IPS-NIHi11 (cell line): ENCODE measurements at regions not wholly inside any gene's neighbourhood (a gene's known extent, or its start where the extent isn't known, plus 50 kb on each side); places are given as distances from the start of the nearest gene placed in this dataset.
"Not testable (repeated sequence)": the region's sequence is repeated elsewhere in the genome, so short reads cannot be mapped to it uniquely, and the experiment has no call there.

Experiments used
- DNase-seq: peaks from one replicate; pipeline ENCODE4 v3.0.0; 2012; ENCODE audit warnings: mixed read lengths, low spot score

GRCh38 chr21:25531538-25532250 is 75.6 kb downstream of the MRPL39 start:
- not testable (repeated sequence) for DNase-seq

GRCh38 chr21:25528515-25528914 is 78.8 kb downstream of the MRPL39 start:
- DNase-seq = no peak

GRCh38 chr21:25518491-25518911 is 88.8 kb downstream of the MRPL39 start:
- DNase-seq = peak; percentile 11

GRCh38 chr21:25515484-25516405 is 91.5 kb downstream of the MRPL39 start:
- no peak for DNase-seq

DNA sequence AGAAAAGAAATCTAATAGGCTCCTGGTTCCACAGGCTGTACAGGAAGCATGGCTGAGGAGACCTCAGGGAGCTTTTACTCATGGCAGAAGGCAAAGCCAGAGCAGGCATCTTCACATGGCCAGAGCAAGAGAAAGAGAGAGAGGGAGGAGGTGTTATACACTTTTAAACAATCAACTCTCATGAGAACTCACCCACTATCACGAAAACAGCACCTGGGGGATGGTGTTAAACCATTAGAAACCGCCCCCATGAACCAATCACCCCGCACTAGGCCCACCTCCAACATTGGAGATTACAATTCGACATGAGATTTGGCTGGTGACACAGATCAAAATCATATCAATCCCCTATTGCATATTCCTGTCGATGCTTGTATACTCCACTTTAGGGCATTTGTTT is 93.5 kb downstream of the MRPL39 start:
- DNase-seq = no peak

DNA sequence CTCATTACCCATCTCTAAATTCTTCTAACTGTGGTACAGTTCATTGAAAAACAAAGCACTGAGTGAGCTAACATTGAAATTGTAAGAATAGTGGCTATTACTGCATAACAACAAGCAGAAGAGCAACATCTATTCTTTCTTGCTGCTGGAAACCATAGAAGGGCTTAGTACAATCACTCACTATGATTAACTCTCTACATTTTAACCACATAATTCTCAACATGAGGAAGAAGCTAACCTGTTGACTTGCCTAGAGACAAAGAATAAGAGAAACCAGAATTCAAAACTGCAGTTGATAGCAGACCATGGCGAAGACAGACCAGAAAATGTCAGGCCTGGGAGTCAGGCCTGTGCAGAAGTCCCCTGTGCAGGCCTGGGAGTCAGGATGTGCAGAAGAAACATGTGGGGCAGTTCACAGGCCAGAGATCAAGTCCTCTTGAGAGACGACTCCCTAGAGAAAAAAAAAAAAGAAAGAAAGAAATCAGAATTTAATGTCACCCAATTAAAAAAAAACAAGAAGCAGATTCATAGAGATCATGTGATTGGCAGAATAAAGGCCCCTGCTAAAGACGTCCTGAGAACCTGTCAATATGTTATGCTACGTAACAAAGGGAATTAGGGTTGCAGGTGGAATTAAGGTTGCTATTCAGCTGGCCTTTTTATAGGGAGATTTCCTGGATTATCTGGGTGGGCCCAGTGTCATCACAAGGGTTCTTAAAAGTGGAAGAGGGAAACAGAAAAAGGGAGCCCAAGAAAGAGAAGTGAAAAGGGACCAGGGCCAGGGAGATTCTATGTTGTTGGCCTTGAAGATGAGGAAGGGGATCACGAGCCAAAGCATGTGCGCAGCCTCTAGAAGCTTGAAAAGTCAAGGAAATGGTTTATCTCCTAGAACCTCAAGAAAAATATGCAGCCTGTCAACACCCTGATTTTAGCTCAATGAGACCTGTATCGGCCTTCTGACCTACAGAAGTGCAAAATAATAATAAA is 94.9 kb downstream of the MRPL39 start:
- no peak for DNase-seq

DNA sequence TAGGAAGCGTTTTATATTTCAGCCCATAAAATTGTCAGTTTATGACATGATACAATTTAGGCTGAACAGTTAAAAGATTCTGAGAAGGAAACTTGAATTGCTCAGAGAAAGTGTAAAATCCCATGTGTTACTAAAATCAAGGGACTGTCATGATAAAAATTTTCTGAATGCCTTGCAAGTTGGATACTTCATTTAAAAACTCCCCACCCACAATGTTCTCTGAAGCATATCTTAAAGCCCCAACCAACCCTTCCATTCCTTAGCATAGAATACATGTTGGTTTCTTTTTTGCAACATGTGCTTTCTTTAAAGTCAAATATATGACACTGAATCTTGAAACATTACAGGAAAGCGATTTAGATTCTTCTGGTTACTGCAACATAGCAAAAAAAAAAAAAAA is 97.4 kb downstream of the MRPL39 start:
- no peak for DNase-seq

DNA sequence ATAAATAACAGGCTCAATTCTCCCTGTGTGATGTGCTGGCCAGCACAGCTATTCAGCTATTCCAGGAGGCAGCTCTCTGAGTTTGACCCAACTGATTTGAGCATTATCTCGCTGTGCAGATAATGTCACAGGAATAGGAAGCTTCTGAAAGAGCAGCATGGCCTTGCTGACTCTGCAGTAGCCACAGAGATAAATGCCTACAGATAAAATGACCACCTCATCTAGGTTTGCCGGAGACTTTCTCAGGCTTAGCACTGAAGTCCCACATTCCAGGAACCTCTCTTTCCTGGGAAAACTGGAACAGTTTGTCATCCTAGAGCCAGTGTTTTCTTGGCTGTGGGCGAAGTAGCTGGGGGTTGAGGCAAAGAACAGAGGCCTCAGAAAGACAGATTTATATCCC is 98.9 kb downstream of the MRPL39 start:
- no peak for DNase-seq

DNA sequence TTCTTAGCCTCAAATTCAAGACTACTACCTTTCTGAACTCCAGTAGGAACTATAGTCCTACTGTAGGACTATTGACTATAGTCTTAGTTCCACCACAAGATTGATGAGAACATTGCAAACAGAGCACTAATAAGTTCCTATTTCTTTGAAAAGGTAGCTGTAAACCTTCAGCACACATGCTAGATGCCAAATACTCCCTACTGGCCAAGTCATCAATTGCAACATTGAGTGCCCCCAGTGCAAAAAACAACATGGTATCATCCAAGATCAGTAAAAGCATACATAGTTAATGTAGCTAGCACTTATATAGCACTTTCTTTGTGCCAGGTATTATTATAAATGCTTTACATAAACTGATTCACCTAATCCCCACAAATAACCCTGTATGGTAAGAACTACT is 99.8 kb downstream of the MRPL39 start:
- DNase-seq = peak; percentile 20

DNA sequence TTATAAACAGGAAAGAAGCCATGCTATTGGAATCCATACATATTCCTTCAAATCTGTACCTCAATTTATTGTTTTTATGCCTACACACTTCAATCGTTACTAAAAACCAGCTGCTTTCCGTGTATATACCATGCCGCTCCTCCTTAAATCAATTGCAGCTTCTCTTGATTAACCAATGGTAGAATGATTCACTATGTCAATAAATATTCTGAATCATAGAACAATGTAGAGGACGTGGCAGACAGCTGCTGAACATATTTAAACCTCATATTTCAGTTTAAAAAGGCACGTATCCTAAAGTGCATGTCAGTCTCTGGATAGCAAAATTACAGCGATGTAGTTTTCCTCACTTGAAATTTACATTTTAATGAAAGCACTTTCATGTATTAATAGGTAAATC is 100.4 kb downstream of the MRPL39 start:
- no peak for DNase-seq

DNA sequence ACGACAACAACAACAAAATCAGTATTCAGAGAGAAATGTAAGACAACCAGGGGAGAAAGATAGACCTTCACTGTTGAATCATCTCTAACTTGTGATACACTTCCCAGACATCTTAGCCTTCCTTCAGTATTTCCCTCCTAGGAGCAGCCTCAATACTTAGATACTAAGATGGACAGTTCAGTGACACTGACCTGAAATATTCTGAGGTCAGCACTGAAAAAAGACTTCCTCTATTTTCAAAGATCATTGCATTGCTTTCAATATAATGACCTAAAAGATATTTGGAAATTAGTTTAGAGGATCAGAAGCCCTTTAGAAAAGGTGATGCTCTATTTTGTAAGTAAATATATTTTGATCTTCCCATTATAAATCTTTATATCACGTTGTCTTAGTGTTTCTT is 101.0 kb downstream of the MRPL39 start:
- DNase-seq = no peak

- DNase-seq = no peak
Measured at GRCh38 chr21:25503981-25504380, 103.3 kb downstream of the MRPL39 start.

GRCh38 chr21:25501996-25502665 is 105.2 kb downstream of the MRPL39 start:
- no peak for DNase-seq

GRCh38 chr21:25501462-25501861 is 105.8 kb downstream of the MRPL39 start:
- no peak for DNase-seq

GRCh38 chr21:25500598-25500997 is 106.7 kb downstream of the MRPL39 start:
- DNase-seq = no peak

DNA sequence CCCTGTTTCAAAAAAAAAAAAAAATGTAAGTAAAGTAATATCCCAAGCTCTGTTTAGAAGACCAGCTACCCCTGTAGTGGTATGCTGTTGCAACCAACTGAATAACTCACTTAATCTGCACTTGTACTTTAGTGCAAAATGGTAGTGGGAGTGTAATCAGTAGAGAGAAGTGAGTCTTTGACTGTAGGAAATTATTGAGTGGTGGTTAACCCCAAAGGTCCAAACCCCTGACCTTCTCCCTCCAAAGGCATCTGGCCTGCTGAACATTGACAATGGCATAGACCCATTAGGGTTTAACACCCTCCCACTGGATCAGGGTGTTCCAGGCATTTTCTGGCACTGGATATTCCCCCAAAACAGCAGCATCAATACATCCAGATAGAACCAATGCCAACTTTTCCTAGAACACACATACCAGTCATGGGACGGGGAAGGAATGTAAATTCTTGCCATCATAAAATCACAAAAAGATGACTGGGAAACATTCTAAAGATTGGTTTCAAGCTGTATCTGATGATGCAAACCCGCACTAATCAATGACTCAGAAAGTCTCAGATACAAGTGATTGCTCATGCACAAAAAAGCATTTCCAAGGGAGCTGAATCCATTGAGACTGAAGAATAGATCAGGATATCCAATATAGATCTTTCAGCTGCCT is 110.3 kb downstream of the MRPL39 start:
- DNase-seq = no peak

- DNase-seq = no peak
Measured at GRCh38 chr21:25494804-25495203, 112.5 kb downstream of the MRPL39 start.

DNA sequence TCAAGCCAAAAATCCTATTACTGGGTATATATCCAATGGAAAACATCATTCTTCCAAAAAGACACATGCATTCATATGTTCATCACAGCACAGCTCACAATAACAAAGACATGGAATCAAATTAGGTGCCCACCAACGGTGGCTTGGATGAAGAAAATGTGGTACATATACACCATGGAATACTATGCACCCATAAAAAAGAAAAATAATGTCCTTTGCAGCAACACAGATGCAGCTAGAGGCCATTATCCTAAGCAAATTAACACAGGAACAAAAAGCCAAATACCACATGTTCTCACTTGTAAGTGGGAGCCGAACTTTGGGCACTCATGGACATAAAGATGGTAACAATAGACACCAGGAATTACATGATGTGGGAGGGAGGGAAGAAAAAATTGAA is 113.6 kb downstream of the MRPL39 start:
- DNase-seq = no peak

- DNase-seq = no peak
Measured at GRCh38 chr21:25491267-25491666, 116.0 kb downstream of the MRPL39 start.

GRCh38 chr21:25490742-25491141 is 116.5 kb downstream of the MRPL39 start:
- no peak for DNase-seq

GRCh38 chr21:25489673-25490072 is 117.6 kb downstream of the MRPL39 start:
- no peak for DNase-seq
